Lower leg skin (tissue), 4 donors: ENCODE measurements at regions not wholly inside any gene's neighbourhood (a gene's known extent, or its start where the extent isn't known, plus 50 kb on each side); places are given as distances from the start of the nearest gene placed in this dataset.

ENCODE experiments used
- DNase-seq, 2 donors: peaks; one replicate each; pipeline ENCODE4 v3.0.0-alpha.2; 2019; ENCODE audit warnings: low spot score in 2 of 2
- H3K4me3 ChIP-seq: fragments of 200-600 bp; sonication (generic); 2 replicates; pipeline ENCODE4 v1.5.1; 2017; ENCODE audit warnings: mild to moderate bottlenecking, low read depth; ENCODE audit not compliant: poor library complexity, severe bottlenecking
- CTCF ChIP-seq, 3 donors: fragments of 450-650 bp; IDR thresholded peaks; one replicate each; pipeline ENCODE4 v1.5.1; 2016; ENCODE audit warnings: antibody characterized with exemption in 3 of 3, mild to moderate bottlenecking in 3 of 3, moderate library complexity in 2 of 3
- POLR2A ChIP-seq, 2 donors: fragments of 450-650 bp; IDR thresholded peaks; one replicate each; pipeline ENCODE4 v1.6.1; 2016 to 2017; ENCODE audit warnings: antibody characterized with exemption in 2 of 2, mild to moderate bottlenecking in 1 of 2, moderate library complexity in 1 of 2
- WGBS, 2 donors: methylation state at CpG; one replicate each; pipeline ENCODE4 v1.1.5; 2018; 5-methylcytosine and 5-hydroxymethylcytosine counted together
- intact Hi-C: fragments of 100-400 bp; cut with DNase I; formaldehyde crosslinking; loops from one replicate; pipeline ENCODE4 v1.15.0; 2023; ENCODE audit warnings: low total_unique reads

DNA sequence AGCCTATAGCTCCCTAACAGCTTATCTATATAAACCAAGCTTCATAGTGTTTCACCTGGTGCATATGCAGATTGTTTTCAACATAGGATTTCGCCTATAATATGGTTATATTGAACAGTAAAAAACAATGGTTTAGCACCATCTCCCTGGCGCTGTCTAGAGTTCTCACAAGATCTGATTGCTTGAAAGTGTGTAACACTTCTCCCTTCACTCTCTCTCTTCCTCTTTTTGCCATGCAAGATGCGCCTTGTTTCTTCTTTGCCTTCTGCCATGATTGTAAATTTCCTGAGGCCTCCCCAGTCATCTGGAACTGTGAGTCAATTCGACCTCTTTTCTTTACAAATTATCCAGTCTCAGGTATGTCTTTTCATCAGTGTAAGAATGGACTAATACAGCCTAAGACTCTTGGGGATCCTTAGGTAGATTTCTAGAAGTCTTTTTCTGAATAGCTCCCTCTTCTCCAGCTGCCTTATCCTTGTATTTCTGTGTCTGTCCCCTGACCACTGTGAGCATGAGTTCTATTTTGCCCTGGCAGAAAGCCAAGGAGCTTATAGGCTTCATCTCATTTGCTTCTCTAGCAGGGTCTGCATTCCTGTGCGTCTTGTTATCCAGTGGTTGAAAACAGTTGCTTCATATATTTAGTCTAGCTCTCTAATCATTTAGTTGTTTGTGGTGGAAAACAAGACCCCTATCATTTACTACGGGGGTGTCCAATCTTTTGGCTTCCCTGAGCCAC lies 401.6 kb downstream of the GPD2 start:
- intact Hi-C loops = no loop called here
- 76 to 81% methylated on average over 6 of the region's 6 CpGs for WGBS, 2 donors
- no peak for DNase-seq
- TF ChIP-seq CTCF (IDR thresholded peaks at IDR 0.05) (no peak), POLR2A (IDR thresholded peaks at IDR 0.05) (no peak)
- no peak overlapping the region for H3K4me3 ChIP-seq

DNA sequence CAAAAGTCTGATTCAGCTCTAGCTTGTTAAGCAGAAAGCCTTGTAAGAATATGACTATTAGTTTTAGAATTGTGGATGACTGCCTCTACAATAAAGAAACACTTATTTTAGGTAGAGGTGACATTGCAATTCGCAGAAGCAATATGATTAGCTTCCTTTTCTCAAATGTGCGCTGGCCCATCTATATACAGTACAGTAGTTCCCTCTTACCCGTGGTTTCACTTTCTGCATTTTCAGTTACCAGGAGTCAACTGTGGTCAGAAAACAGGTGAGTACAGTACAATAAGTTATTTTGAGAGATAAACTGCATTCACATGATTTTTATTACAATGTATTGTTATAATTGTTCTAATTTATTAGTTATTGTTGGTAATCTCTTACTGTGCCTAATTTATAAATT lies 405.1 kb downstream of the GPD2 start:
- DNase-seq = no peak
- H3K4me3 ChIP-seq = no peak overlapping the region
- TF ChIP-seq POLR2A (IDR thresholded peaks at IDR 0.05) (no peak), CTCF (IDR thresholded peaks at IDR 0.05) (no peak)
- 90% methylated on average over 3 of the region's 3 CpGs for WGBS, 2 donors
- intact Hi-C loops = no loop called here

DNA sequence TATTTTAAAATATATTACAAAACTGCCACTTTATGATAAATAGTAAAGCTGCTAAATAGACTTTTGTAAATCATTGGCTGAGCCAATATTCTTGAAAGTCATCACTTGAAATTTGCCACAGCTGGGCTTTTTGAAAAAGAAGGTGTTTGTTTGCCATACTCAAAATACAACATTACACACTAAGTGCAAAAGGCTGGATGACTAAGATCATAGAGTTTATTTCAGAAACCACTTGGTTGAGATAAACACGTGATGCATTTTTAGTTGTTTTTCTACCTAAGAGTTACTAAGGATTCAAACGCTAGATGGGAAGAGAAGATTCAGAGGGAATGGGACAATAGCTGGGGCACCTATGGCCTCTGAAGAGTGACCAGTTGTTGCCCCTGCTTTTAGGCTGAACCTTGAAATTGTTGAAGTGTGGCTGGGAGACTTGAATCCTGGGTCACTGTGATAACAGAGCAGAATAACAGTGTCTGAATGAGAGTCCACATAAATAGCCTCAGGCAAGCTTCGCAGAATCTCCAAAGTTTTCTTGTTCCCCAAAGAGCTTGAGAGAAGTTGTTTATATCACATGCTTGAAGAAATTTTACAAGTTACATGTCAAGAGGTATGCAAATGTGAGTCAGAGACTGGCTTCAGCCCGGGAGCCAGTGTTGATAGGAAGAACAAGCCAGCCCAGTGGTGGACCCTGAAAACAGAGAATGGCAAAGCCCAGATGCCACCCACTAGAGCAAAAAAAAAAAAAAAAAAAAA lies 409.8 kb downstream of the GPD2 start:
- intact Hi-C loops = no loop called here
- DNase-seq = no peak
- WGBS, 2 donors = 39 to 44% methylated on average over 4 of the region's 4 CpGs
- no peak overlapping the region for H3K4me3 ChIP-seq
- TF ChIP-seq CTCF (IDR thresholded peaks at IDR 0.05) (no peak), POLR2A (IDR thresholded peaks at IDR 0.05) (no peak)

DNA sequence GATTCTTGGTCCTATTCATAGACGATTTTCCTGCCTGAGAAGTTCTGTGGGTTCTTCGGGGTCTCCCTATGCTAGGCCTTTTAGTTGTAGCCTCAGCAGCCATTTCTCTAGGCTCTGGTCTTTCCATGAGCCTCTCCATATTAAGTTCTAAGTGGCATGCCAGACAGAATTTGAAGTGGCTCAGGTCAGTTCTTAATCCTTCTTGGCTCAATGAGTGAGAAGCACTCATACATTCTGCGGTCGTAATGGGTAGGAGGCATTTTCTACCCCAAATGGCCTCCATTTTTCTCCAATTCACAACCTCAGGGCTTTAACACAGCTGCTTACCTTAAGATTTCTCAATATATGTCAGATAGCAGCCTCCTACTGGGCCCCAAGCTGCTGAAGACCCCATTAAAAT lies 405.3 kb upstream of the GALNT5 start:
- DNase-seq = no peak
- no peak overlapping the region for H3K4me3 ChIP-seq
- TF ChIP-seq CTCF (IDR thresholded peaks at IDR 0.05) (no peak), POLR2A (IDR thresholded peaks at IDR 0.05) (no peak)
- WGBS, 2 donors = 91 to 96% methylated on average over 4 of the region's 4 CpGs
- intact Hi-C loops = no loop called here

- TF ChIP-seq POLR2A (IDR thresholded peaks at IDR 0.05) (no peak), CTCF (IDR thresholded peaks at IDR 0.05) (no peak)
- DNase-seq = no peak
- intact Hi-C loops = no loop called here
- no peak overlapping the region for H3K4me3 ChIP-seq
Observed at GRCh38 chr2:156852681-156853080, 404.8 kb upstream of the GALNT5 start.
